ENCODE measurements at regions not wholly inside any gene's neighbourhood (a gene's known extent, or its start where the extent isn't known, plus 50 kb on each side); places are given as distances from the start of the nearest gene placed in this dataset.

GRCh38 chr14:104355101-104356019, 217.0 kb downstream of the KIF26A start:
- H3K27me3 ChIP-seq (replicated peaks in 1 of 4; ENCODE audit: control extremely low read depth in 1 of 4, control insufficient read depth in 3 of 4, insufficient read depth in 4 of 4, low read length in 3 of 4) = peaks cover 0 to 4% (median 0%) of the 10 kb centered on the region in 4 experiments
- H3K4me2 ChIP-seq (replicated peaks; ENCODE audit: low read depth, low read length, poor library complexity, severe bottlenecking) = no peak overlapping the region
- DNase-seq (no peak), ATAC-seq (ENCODE audit: low read depth) (no peak)
- ChIA-PET POLR2A (no interaction called here), CTCF (no interaction called here)
- H3K9me3 ChIP-seq (ENCODE audit: control extremely low read depth in 1 of 3, control insufficient read depth in 2 of 3, insufficient read depth in 1 of 3, low read length in 2 of 3) = peaks cover 0 to 16% (median 0%) of the 10 kb centered on the region in 3 donors
- H4K20me1 ChIP-seq (ENCODE audit: control insufficient read depth, insufficient read depth, low read length, poor library complexity, severe bottlenecking) = no peaks in the 10 kb centered on the region
- H3K9ac ChIP-seq (ENCODE audit: low read length) = no peak overlapping the region
- H3K36me3 ChIP-seq (replicated peaks in 1 of 2; ENCODE audit: control extremely low read depth in 1 of 2, control insufficient read depth in 1 of 2, extremely low read depth in 1 of 2, insufficient read depth in 2 of 2, low read length in 1 of 2) = no peaks in the 10 kb centered on the region
- Mint-ChIP-seq H3K9me3 (ENCODE audit: insufficient read depth) (peaks cover 5% of the 10 kb centered on the region), H3K27me3 (peaks cover 21% of the 10 kb centered on the region), H3K4me3 (no peak overlapping the region), H3K4me1 (no peaks in the 10 kb centered on the region), H3K27ac (no peak overlapping the region)
- 84% methylated on average over 15 of the region's 23 CpGs for WGBS (ENCODE audit: insufficient coverage)
- no peak for TF ChIP-seq EZH2 (IDR thresholded peaks at IDR 0.05; ENCODE audit: borderline replicate concordance, insufficient read depth, low read depth, low read length, poor library complexity, severe bottlenecking)
- TF ChIP-seq CTCF (IDR thresholded peaks at IDR 0.05) = no peak
- no peaks in the 10 kb centered on the region for H3K79me2 ChIP-seq (ENCODE audit: control insufficient read depth, insufficient read depth, low read length)
- H2AFZ ChIP-seq (ENCODE audit: insufficient read depth, low read depth, low read length, poor library complexity, severe bottlenecking) = no peak overlapping the region
- H3K4me1 ChIP-seq (ENCODE audit: control insufficient read depth in 2 of 2, insufficient read depth in 2 of 2, low read length in 2 of 2) = no peaks in the 10 kb centered on the region
- H3K4me3 ChIP-seq (ENCODE audit: control extremely low read depth in 1 of 5, extremely low read depth in 1 of 5, insufficient read depth in 1 of 5, low read depth in 2 of 5, low read length in 4 of 5) = no peak overlapping the region
- no peak overlapping the region for H3K27ac ChIP-seq (ENCODE audit: low read length in 2 of 2)
- intact Hi-C loops (cut with micrococcal nuclease) = no loop called here

DNA sequence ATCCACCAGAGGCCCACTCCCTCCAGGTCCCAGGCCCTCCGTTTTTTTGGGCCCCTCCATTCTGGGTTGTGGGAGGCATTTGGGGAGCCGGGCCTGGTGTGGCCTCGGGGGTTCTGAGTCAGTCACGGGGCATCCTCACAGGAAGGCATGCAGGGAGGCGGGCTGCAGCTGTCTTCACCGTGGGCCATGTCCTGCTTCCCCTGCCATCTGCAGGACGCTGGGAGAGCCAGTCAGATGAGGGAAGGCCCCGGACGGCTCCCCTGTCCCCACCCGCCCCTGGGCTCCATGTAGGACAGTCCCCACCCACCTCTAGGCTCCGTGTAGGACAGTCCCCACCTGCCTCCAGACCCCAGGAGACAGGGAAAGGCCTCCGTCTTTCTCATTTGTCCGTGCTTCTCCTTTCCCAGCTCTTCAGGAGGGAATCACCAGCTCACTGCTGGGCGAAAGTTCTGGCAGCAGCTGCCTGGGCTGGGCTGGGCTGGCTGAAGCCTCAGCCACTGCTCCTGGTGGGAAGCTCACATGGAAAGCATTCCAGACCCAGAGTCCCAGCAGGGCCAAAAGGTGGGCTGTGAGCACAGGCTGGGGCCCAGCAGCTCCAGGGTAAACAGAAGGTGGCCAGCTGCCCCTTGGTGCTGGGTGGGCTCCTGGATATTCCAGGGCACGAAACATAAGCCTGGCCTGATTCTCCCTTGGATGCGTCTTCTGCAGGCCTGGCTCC, 217.8 kb downstream of the KIF26A start:
- ChIA-PET CTCF (no interaction called here), POLR2A (no interaction called here)
- 75% methylated on average over 15 of the region's 16 CpGs for WGBS (ENCODE audit: insufficient coverage)
- Histone ChIP-seq H2AFZ (ENCODE audit: insufficient read depth, low read depth, low read length, poor library complexity, severe bottlenecking) (no peak overlapping the region), H4K20me1 (ENCODE audit: control insufficient read depth, insufficient read depth, low read length, poor library complexity, severe bottlenecking) (no peaks in the 10 kb centered on the region), H3K79me2 (ENCODE audit: control insufficient read depth, insufficient read depth, low read length) (no peaks in the 10 kb centered on the region), H3K27me3 (replicated peaks in 1 of 4; ENCODE audit: control extremely low read depth in 1 of 4, control insufficient read depth in 3 of 4, insufficient read depth in 4 of 4, low read length in 3 of 4) (peaks cover 0 to 4% (median 0%) of the 10 kb centered on the region in 4 experiments), H3K9me3 (ENCODE audit: control extremely low read depth in 1 of 3, control insufficient read depth in 2 of 3, insufficient read depth in 1 of 3, low read length in 2 of 3) (peaks cover 0 to 16% (median 0%) of the 10 kb centered on the region in 3 donors), H3K4me1 (ENCODE audit: control insufficient read depth in 2 of 2, insufficient read depth in 2 of 2, low read length in 2 of 2) (no peaks in the 10 kb centered on the region), H3K4me2 (replicated peaks; ENCODE audit: low read depth, low read length, poor library complexity, severe bottlenecking) (no peak overlapping the region), H3K36me3 (replicated peaks in 1 of 2; ENCODE audit: control extremely low read depth in 1 of 2, control insufficient read depth in 1 of 2, extremely low read depth in 1 of 2, insufficient read depth in 2 of 2, low read length in 1 of 2) (no peaks in the 10 kb centered on the region), H3K27ac (ENCODE audit: low read length in 2 of 2) (no peak overlapping the region), H3K9ac (ENCODE audit: low read length) (no peak overlapping the region), H3K4me3 (ENCODE audit: control extremely low read depth in 1 of 5, extremely low read depth in 1 of 5, insufficient read depth in 1 of 5, low read depth in 2 of 5, low read length in 4 of 5) (no peak overlapping the region)
- no peak for TF ChIP-seq EZH2 (IDR thresholded peaks at IDR 0.05; ENCODE audit: borderline replicate concordance, insufficient read depth, low read depth, low read length, poor library complexity, severe bottlenecking)
- no peak for TF ChIP-seq CTCF (IDR thresholded peaks at IDR 0.05)
- no peak overlapping the region for H3K27ac Mint-ChIP-seq
- no peak overlapping the region for H3K4me3 Mint-ChIP-seq
- H3K9me3 Mint-ChIP-seq (ENCODE audit: insufficient read depth) = peaks cover 5% of the 10 kb centered on the region
- no peak for ATAC-seq (ENCODE audit: low read depth)
- intact Hi-C loops (cut with micrococcal nuclease) = no loop called here
- peaks cover 23% of the 10 kb centered on the region for H3K27me3 Mint-ChIP-seq
- DNase-seq = no peak
- H3K4me1 Mint-ChIP-seq = no peaks in the 10 kb centered on the region
